ENCODE measurements at regions not wholly inside any gene's neighbourhood (a gene's known extent, or its start where the extent isn't known, plus 50 kb on each side); places are given as distances from the start of the nearest gene placed in this dataset.
"Not testable (repeated sequence)": the region's sequence is repeated elsewhere in the genome, so short reads cannot be mapped to it uniquely, and the experiment has no call there.

DNA sequence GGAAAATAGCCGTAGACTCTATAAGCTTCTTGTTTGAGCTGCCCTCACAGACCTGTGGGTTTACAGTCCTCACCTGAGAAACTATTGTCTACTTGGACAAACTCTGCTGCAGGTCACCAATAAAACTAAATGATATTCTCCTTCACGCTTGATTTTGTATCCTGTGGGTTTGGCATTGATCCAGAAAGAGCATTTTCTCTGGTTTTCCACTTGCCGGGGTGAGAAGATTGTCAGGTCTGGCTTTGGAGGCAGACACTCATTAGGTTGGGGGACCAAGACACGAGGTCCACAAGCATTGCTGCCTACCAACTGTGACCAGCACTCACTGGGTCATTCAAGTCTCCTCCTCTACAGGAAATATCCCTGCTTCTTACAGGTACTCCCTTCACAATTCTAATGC is 68.5 kb downstream of the CDC14C start:
- no peak for DNase-seq (ENCODE audit: low read depth)

DNA sequence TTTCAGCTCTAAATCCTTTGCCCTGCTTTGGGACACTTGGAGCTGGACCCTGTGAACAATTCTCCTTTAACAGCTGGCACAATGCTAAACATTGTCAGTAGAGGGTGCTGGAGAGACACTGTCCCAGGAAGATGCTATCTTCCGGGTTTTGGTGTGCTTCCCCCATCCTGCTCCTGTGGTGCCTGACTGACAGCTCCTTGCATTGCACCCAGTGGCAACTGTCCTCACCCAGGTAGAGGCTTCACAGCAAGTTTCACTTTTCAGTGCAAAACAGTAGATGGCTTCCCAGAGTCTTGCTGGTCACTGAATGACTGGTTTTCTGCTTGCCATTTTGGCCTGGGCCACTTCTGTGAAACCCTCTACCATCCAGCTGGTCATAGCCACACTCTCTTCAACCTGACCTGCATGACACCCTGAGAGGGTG is 77.3 kb downstream of the CDC14C start:
- DNase-seq (ENCODE audit: low read depth): no peak

DNA sequence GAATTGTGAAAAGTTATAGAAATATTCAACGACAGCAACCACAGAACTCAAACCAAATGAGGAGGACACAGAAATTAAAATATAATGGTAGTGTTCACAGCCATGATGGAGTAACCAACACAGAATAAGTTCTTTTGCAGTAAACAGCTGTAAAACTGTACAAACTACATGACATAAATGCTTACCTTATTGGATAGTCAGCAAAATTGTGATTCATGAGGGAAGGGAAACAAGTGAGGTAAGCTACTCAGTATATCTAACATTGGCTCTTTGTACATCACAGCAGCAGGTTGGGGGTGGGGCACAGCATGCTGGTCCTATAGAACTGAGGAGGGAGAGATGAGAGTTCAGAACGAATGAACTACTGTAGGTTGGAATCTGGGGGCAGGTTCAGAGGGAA is 86.4 kb downstream of the CDC14C start:
- no peak for DNase-seq (ENCODE audit: low read depth)

DNA sequence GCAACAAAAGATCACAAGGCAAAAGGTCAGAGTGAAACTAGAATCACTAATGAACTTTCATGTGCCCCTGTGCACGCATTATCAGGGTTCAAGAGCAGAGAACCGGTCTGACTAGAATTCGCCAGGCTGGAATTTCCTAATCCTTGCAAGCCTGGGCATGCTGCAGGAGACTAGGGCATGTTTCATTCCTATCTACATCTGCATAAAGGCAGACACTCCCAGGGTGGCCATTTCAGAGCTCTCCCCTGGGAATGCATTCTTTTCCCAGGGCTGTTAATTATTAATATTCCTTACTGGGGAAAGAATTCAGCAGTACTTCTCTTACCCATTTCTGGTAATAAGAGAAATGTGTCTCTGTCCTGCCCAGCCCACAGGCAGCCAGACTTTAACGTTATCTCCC is 90.5 kb downstream of the CDC14C start:
- DNase-seq (ENCODE audit: low read depth): no peak

DNA sequence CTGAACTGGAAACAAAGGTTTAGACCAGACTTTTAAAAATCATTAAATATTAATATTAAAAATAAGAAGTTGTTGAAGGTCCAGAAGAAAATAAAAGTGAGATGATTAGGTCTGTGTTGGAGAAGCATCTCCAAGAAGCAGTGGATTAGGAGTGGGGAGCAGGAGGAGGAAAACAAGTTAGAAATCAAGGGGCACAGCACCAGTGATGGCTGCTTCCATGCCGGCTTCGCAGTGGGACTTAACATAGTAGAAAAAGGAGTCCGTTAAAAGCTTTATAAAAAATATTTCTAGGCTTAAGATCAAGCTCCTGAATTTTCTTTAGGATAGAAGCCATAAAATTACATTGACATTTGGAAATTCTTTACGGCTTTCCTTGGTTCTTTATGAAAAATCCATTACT is 95.8 kb downstream of the CDC14C start:
- DNase-seq (ENCODE audit: low read depth): no peak

DNA sequence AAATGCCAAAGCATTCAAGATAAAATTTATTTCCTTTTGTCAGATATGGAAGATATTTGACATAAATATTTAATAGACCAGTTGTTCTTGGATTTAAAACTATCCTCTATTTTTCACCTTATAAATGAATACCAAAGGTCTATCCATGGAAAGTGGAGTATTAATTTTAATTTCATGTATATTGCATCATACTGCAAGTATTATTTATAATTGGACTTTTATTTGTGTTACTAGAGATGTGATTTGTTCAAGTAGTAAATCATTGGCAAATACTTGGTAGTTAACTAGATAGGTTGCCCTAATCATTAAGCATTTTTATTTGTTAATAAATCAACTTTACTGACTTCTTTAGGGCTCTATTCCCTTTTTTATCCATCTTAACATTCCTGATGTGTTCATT is 98.1 kb downstream of the CDC14C start:
- DNase-seq (ENCODE audit: low read depth): no peak

DNA sequence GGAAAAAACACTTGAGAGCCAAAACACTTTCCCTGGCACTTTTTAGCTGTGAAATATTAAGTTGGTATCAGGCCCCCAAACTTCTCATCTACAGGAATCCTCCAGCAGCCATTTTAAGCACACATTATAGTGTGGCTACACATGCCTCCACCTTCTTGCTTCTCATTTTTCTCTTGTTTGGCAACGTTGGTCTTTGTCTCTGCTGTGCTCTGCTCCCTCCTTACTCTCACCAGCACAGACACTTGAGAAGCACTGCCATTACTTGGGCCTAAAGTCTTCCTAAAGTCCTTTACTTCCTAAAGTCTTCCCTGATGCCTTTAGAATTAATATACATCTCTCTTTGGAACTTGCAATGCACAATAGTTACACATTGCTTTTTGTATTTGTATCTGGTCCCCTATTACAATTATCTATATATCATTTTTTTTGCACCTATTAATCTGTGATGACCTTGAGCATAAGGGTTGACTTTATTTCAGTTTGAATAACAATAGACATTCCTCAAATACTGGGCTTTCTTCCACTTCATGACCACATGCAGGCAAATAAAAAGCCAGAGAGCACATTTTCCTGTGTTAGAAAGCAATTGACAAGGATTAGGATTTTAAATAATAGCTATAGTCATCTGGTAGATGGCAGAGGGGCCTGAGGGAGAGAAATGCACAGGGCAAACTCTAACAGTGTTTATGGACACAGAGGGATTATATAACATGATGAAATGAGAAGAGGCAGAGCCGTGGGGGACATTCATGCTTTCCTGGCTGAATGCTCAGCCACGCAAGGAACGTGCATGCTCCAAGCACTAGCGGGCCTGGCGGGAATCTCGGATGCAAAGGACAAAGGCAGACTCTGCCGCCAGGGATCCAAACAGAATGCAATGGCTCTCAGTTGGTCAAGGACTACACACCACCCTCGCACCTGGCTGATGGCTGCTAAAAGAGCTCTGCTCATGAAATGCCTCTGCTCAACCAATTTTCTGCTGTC is 99.3 kb downstream of the CDC14C start:
- DNase-seq (ENCODE audit: low read depth): no peak

DNA sequence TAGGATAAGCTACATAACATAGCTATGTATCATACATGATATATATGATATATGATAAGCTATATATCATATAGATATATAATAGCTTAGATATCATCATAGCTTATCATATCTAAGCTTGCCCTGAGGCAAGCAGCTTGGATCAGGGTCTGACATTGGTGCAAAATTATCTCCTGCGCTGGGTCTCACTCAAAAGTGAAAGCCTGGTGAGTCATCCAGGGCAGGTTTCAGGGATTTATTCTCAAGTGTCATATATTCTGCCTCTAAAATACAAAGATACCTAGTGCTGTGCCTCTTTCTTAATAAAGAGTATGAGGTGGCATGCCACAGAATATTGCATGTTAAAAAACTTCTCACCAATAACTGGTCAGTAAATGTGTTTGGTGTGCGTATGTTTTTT is 105.9 kb downstream of the CDC14C start:
- DNase-seq (ENCODE audit: low read depth): no peak

DNA sequence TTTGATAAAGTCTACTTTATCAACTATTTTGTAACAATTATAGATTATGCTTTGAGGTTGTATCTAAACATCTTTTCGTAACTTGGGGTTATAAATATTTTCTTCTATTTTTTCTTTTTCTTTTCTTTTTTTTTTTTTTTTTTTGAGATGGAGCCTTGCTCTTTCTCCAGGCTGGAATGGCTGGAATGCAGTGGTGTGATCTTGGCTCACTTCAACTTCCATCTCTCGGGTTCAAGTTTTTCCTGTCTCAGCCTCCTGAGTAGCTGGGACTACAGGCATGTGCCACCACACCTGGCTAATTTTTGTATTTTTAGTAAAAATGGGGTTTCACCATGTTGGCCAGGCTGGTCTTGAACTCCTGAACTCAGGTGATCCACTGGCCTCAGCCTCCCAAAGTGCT is 108.8 kb downstream of the CDC14C start:
- DNase-seq (ENCODE audit: low read depth): not testable (repeated sequence)

DNA sequence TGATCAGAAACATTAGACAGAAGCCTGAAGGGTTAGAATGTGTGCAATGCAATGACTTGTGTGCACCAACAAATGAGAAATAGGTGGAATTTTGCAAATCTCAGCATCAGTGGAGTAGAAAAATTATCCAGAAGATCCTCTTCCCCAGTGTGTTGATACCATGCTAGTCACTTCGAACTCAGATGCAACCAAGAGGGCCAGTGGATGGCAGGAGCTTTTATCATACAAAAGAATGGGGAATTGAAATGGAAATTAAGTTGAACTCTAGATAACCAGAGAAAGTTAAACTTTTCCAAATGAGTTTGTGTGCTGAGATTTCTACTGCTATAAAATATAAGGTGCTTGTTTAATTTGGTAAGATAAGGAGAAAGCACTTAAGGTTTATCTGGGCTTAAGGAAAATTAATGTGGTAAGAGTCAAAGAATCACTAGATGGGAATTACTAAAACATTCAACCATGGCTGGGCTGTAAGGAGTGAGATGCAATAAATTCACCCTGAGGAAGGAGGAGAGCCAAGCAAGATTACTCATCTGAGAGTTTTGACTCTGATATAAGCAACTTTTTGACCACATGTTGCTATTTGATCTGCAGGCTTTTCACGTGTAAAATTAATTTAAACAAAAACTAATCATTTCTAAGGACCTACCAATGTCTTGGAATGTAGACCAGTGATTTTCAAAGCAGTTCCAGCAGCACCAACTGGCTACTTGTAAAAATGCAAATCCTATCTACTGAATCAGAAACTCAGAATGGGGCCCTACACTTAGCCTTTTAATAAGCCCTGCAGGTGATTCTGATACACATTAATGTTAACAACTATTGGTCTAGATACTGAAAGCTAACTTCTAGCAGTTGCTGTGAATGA is 113.2 kb downstream of the CDC14C start:
- DNase-seq (ENCODE audit: low read depth): no peak

DNA sequence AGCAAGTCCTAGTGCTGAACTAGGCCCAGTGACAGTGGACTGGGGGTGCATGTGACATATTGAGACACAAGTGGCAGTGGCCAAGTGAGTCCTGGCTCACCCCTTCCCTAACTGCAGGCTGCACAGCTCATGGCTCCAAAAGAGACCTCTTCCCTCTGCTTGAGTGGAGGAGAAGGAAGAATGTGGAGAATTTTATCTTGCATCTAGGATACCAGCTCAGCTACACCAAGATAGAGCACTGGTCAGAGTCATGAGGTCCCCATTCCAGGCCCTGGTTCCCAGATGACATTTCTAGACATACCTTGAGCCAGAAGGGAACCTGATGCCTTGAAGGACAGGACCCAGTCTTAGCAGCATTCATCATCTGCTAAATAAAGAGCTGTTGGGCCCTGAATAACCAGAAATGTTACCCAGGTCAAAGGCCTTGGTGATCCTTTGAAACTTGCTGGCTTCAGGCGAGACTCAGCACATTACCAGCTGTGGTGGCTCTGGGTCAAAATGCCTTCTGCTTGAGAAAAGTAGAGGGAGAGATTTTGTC is 114.5 kb downstream of the CDC14C start:
- DNase-seq (ENCODE audit: low read depth): no peak

DNA sequence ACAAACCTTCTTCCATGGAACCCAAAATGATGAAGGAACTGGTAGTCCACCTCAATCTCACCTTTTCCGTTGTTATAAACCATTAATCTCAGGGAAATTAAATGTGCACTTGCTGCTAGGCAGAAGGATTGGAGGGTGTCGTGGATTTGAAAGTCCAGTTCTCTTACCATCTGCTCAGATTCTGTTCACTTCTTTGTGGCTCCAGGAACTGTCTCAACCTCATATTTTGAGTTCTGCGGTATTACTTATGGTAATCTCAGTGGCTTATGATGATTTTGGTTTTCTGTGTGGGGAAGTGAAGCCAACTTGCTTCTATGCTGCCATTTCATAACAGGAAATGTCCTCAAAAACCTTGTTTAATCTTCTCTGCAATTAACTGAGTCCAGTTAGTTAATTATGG is 136.4 kb downstream of the CDC14C start:
- no peak for DNase-seq (ENCODE audit: low read depth)

DNA sequence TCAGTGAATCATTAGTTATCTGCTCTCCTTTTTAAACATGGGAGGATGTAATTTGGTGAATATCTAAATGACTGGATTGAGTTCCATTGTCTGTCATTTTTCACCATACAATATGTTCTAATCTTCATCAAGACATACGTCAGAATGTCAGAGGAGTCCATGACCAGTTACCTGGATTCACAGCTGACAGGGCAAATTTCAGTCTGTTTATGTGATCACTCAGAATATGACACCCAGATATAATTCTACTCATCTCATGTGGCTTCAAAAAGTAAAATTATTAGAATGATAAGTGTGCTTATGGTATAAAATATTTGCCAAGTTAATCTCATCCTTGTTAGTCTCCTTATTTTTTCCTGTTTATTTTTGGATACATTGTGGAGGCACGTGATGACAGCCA is 150.2 kb downstream of the CDC14C start:
- no peak for DNase-seq (ENCODE audit: low read depth)

DNA sequence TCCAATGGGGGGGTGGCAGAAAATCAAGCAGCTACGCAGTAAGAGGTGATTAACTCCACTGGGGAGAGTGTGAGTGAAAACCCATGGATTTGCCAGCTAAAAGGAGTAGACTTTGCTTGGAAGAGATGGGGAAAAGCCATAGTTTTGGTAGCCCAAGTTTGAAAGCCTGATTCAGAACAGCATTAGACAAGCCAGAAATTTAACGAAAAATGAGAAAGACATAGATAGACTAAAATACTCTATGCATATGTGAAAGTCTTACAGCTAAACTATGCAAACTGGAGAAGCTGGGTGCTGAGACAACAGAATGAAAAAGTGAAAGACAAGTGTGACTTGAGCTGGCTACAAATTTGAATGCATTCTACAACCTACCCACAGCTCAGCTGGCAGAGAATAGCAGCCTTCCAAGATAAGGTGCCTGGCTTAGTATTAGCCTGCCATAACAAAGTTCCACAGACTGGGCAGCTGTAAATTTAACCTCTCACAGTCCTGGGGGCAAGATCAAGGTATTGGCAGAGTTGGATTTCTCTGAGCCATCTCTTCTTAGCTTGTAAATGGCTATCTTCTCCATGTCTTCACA is 156.6 kb downstream of the CDC14C start:
- DNase-seq (ENCODE audit: low read depth): no peak

DNA sequence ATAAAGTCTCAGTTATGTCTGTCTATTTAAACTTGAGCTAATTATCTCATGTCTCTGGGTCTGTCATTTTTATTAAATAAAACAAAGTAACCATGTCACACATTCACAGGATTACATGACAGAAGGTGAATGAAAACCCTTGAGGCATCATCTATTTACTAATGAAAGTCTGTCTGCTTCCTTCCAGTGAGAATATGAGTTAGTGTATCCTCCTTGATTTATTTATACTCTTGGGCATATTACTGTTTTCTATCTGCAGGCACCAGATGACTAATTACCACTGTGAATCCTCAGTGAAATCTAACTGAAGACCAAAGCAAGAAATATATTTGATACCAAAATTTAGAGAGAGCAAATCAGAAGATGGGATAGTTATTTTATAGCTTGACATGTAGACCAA is 163.7 kb downstream of the CDC14C start:
- DNase-seq (ENCODE audit: low read depth): no peak

DNA sequence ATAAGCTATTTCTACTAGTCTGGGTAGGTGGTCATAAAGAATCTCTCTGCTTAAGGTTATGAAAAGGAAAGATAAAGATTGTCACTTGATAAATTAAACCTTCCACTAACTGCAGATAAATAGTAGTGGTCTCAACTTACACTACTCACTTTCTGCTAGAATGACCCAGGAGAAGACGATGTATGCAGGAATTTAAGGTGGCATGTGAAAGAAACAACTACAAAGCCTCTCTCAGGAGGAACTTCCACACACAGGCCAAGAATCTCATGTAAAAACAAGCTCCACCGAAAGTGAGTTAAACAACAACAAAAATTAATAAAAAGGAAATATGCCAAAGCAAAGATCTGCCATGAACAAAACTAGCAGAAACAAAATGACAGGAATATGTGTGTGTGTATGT is 165.4 kb downstream of the CDC14C start:
- DNase-seq (ENCODE audit: low read depth): no peak

DNA sequence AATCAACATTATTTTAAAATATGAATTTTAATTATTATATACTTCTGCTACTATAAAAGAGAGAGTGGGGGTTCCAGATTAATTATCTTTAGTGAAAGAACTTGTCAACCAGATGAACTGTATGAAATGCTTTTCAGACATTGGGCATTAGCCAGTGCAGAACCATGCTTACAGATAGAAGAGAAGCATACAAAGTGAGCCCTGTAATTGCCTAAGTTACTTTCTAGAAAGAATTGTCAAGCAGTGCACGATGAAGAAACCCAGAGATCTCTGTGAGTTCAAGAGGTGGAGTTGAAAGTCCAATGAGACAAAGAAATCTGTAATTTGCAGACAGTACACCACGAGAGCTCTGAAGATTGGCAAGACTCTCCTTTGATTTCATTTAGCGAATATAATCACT is 166.7 kb downstream of the CDC14C start:
- no peak for DNase-seq (ENCODE audit: low read depth)

DNA sequence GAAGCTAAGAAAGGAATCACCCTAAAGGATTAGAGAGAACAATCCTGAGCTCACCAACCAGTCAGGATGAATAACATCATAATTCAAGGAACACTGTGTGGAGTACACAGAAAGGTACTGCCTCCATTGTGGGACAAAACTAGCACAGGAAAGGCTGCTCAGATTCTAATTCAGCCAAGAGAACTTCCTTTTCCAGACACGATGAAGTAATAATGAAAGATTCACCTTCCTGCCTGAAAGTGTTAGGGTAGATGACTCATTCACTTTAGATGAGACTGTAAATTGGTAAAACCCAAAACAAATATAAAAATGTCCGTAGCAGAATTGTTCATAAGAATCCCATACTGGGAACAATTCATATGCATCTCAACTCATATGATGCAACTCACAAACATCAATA is 167.2 kb downstream of the CDC14C start:
- DNase-seq (ENCODE audit: low read depth): no peak

DNA sequence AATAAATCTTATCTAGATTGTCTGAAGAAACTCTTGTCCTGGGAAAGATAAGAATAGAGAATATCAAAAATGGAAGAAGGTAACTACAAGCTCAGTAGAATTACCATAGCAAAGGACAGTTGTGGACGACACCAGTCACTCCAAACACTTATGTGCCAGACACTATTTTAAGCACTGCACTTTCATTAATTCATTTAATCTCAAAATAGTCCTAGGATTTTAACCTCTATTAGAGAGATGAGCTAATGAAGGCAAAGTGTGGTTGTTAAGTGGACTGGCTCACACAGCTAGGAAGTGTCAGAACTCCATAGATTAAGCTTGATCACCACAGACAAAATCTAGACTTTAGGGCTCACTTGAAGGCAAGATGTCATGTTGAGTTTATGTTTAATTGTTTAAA is 168.9 kb downstream of the CDC14C start:
- DNase-seq (ENCODE audit: low read depth): no peak

DNA sequence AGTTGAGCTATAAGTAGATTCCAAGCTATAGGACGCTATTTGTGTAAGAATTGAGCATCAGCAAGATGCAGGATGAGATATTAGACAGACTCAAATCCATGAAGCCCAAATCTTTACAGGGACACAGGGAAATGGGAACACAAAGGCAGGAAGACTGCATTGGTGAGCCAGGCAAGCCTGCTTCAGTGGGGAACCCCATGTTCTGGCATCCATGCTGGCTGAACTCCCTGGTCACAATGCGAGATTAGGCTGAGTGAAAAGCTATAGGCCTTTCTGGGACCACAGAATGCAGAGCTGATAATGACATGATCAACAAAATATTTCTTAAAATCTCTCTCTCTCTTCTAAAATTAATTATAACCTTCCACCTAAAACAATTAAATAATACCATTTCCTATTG is 170.5 kb downstream of the CDC14C start:
- no peak for DNase-seq (ENCODE audit: low read depth)

DNA sequence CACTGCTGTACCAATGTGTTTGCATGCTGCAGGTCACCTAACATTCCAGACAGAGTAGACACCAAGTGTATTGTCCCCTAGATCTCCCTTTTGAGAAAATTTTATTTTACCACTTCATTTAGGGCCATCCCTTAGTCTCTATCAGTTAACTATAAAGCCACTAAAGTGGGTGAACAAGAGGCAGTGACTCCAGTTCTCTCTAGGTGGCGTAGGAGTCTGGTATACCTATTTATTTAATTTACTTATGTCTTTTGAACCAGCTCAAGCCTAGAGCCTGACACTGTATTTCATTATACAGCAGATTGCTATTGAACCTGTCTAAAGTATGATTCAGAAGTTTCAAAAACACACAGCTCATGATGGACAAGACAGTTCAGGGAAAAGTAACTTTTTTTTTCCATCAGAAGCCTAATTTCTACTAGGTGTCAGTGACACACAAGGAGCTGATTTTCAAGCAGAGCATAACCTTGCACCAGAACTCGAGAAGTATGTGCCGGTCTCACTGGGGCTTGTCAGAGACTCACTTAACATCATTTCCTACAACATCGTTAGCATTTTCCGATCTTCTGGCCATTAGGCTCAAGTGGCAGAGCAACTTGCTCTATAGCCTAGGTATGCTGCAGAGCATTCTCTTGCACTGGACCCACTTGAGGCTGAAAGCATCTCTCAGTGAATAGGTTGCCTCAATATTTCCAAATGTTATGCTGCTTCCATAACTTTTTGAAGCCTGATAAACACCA is 175.4 kb downstream of the CDC14C start:
- no peak for DNase-seq (ENCODE audit: low read depth)
